Ishikawa (cell line): ENCODE measurements at regions not wholly inside any gene's neighbourhood (a gene's known extent, or its start where the extent isn't known, plus 50 kb on each side); places are given as distances from the start of the nearest gene placed in this dataset.

ENCODE experiments used
- CEBPB ChIP-seq: IDR thresholded peaks from 2 replicates; pipeline ENCODE4 v1.6.1; 2012
- CREB1 ChIP-seq: IDR thresholded peaks from 2 replicates; pipeline ENCODE4 v1.6.1; 2012; ENCODE audit warnings: low read depth
- EGR1 ChIP-seq: IDR thresholded peaks from 2 replicates; pipeline ENCODE4 v1.6.1; 2012
- EP300 ChIP-seq: IDR thresholded peaks from 2 replicates; pipeline ENCODE4 v1.6.1; 2012; ENCODE audit warnings: borderline replicate concordance
- FOXM1 ChIP-seq: IDR thresholded peaks from 2 replicates; pipeline ENCODE4 v1.6.1; 2012; ENCODE audit warnings: low read depth, borderline replicate concordance
- NFIC ChIP-seq: IDR thresholded peaks from 2 replicates; pipeline ENCODE4 v1.6.1; 2012
- RAD21 ChIP-seq: IDR thresholded peaks from 2 replicates; pipeline ENCODE4 v1.6.1; 2012; ENCODE audit warnings: low read depth
- REST ChIP-seq: IDR thresholded peaks from 2 replicates; pipeline ENCODE4 v1.6.1; 2012; ENCODE audit warnings: low read depth, mild to moderate bottlenecking
- TAF1 ChIP-seq: IDR thresholded peaks from 2 replicates; pipeline ENCODE4 v1.6.1; 2012; ENCODE audit warnings: low read depth, mild to moderate bottlenecking
- TCF12 ChIP-seq: IDR thresholded peaks from 2 replicates; pipeline ENCODE4 v1.6.1; 2012; ENCODE audit warnings: low read depth
- YY1 ChIP-seq: IDR thresholded peaks from 2 replicates; pipeline ENCODE4 v1.6.1; 2012; ENCODE audit warnings: low read depth
- ZBTB7A ChIP-seq: IDR thresholded peaks from 2 replicates; pipeline ENCODE4 v1.6.1; 2012; ENCODE audit warnings: low read depth
- TF ChIP-seq, protein P1 (sequence below): IDR thresholded peaks from 2 replicates; pipeline ENCODE4 v1.6.1; 2012
- TF ChIP-seq, protein P2 (sequence below): IDR thresholded peaks from 2 replicates; pipeline ENCODE4 v1.6.1; 2012

DNA sequence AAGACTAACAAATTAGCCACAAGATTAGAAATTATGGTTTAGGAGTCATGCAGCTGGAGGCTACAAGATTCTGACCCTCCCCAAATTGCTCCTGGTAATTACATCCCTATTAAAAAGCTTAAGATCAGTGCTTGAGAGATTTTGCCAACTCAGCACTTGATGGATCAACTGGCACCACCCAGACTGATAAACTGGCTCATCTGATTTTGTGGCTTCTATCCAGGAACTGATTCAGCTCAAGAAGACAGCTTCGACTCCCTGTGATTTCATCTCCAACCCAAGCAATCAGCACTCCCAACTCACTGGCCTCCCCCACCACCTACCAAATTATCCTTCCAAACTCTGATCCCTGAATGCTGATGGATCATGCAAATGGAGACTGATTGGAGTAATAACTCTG is 94.8 kb downstream of the TNFRSF13B start:
- TF ChIP-seq TAF1 (no peak), YY1 (no peak), TCF12 (no peak), RAD21 (no peak), REST (no peak), NFIC (no peak), EP300 (no peak), CREB1 (no peak), EGR1 (no peak), FOXM1 (no peak), CEBPB (no peak), ZBTB7A (no peak)
- TF ChIP-seq, protein P1, sequence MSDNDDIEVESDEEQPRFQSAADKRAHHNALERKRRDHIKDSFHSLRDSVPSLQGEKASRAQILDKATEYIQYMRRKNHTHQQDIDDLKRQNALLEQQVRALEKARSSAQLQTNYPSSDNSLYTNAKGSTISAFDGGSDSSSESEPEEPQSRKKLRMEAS, result no peak
- TF ChIP-seq, protein P2, sequence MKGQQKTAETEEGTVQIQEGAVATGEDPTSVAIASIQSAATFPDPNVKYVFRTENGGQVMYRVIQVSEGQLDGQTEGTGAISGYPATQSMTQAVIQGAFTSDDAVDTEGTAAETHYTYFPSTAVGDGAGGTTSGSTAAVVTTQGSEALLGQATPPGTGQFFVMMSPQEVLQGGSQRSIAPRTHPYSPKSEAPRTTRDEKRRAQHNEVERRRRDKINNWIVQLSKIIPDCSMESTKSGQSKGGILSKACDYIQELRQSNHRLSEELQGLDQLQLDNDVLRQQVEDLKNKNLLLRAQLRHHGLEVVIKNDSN, result no peak
